Activated naive CD4-positive, alpha-beta T cell treated with anti-CD3 and anti-CD28 coated beads, Interleukin-2, amount 50 U/mL, for 16 hours (primary cell): ENCODE measurements at regions not wholly inside any gene's neighbourhood (a gene's known extent, or its start where the extent isn't known, plus 50 kb on each side); places are given as distances from the start of the nearest gene placed in this dataset.
"Not testable (repeated sequence)": the region's sequence is repeated elsewhere in the genome, so short reads cannot be mapped to it uniquely, and the experiment has no call there.

ENCODE experiments used
- DNase-seq: peaks from one replicate; pipeline ENCODE4 v3.0.0-alpha.2; 2020

GRCh38 chr18:1499265-1499664 lies 594.6 kb downstream of the ADCYAP1 start:
- DNase-seq: no peak

- DNase-seq: no peak
These were observed 599.2 kb downstream of the ADCYAP1 start for GRCh38 chr18:1503847-1504246.

GRCh38 chr18:1505856-1506255 lies 601.2 kb downstream of the ADCYAP1 start:
- no peak for DNase-seq

- no peak for DNase-seq
These were observed 606.0 kb downstream of the ADCYAP1 start for GRCh38 chr18:1510542-1511179.

- no peak for DNase-seq
These were observed 607.1 kb downstream of the ADCYAP1 start for GRCh38 chr18:1511619-1512311.

- DNase-seq: no peak
These were observed 608.8 kb downstream of the ADCYAP1 start for GRCh38 chr18:1513519-1513918.

- DNase-seq: not testable (repeated sequence)
These were observed 617.0 kb downstream of the ADCYAP1 start for GRCh38 chr18:1521588-1522248.

- DNase-seq: no peak
These were observed 617.6 kb downstream of the ADCYAP1 start for GRCh38 chr18:1522249-1522615.

GRCh38 chr18:1526991-1527390 lies 622.3 kb downstream of the ADCYAP1 start:
- no peak for DNase-seq

- no peak for DNase-seq
These were observed 623.1 kb downstream of the ADCYAP1 start for GRCh38 chr18:1527805-1528204.

GRCh38 chr18:1528447-1528846 lies 623.8 kb downstream of the ADCYAP1 start:
- no peak for DNase-seq

- DNase-seq: no peak
These were observed 624.4 kb downstream of the ADCYAP1 start for GRCh38 chr18:1528964-1529509.

- DNase-seq: no peak
These were observed 626.0 kb downstream of the ADCYAP1 start for GRCh38 chr18:1530650-1531049.

GRCh38 chr18:1539276-1539675 lies 634.6 kb downstream of the ADCYAP1 start:
- DNase-seq: no peak

- DNase-seq: no peak
These were observed 636.8 kb downstream of the ADCYAP1 start for GRCh38 chr18:1541478-1541877.

GRCh38 chr18:1542230-1542774 lies 637.6 kb downstream of the ADCYAP1 start:
- no peak for DNase-seq

- DNase-seq: no peak
These were observed 639.3 kb downstream of the ADCYAP1 start for GRCh38 chr18:1544016-1544415.

- not testable (repeated sequence) for DNase-seq
These were observed 653.0 kb downstream of the ADCYAP1 start for GRCh38 chr18:1557711-1558110.

GRCh38 chr18:1559563-1559962 lies 654.9 kb downstream of the ADCYAP1 start:
- DNase-seq: no peak

- no peak for DNase-seq
These were observed 660.1 kb downstream of the ADCYAP1 start for GRCh38 chr18:1564793-1565192.

GRCh38 chr18:1571206-1571605 lies 666.5 kb downstream of the ADCYAP1 start:
- no peak for DNase-seq

- no peak for DNase-seq
These were observed 669.1 kb downstream of the ADCYAP1 start for GRCh38 chr18:1573732-1574131.

- no peak for DNase-seq
These were observed 670.4 kb downstream of the ADCYAP1 start for GRCh38 chr18:1575084-1575483.

GRCh38 chr18:1578505-1578904 lies 673.8 kb downstream of the ADCYAP1 start:
- no peak for DNase-seq
